Astrocyte (in vitro differentiated cells and primary cell): ENCODE measurements at regions not wholly inside any gene's neighbourhood (a gene's known extent, or its start where the extent isn't known, plus 50 kb on each side); places are given as distances from the start of the nearest gene placed in this dataset.

Source experiments
- CTCF ChIP-seq: IDR thresholded peaks from 2 replicates; pipeline ENCODE4 v1.5.1; 2011; ENCODE audit warnings: low read depth, mild to moderate bottlenecking, inconsistent platforms, low read length, moderate library complexity; ENCODE audit not compliant: insufficient read depth
- EZH2 ChIP-seq: IDR thresholded peaks from 2 replicates; pipeline ENCODE4 v1.6.1; 2012; ENCODE audit warnings: mild to moderate bottlenecking, low read length, inconsistent platforms; ENCODE audit not compliant: insufficient read depth

- TF ChIP-seq CTCF (no peak), EZH2 (no peak)
Observed at GRCh38 chr17:33447090-33447489, 154.0 kb upstream of the ASIC2 start.
